ENCODE measurements at regions not wholly inside any gene's neighbourhood (a gene's known extent, or its start where the extent isn't known, plus 50 kb on each side); places are given as distances from the start of the nearest gene placed in this dataset.

GRCh38 chr4:24070117-24070516 is 180.3 kb upstream of the PPARGC1A start:
- TF ChIP-seq CTCF (IDR thresholded peaks at IDR 0.05; ENCODE audit: low read length) (no peak), EZH2 (IDR thresholded peaks at IDR 0.05; ENCODE audit: borderline replicate concordance, low read length) (no peak)

Measured in OCI-LY1 (cell line).